Vagina (tissue), 2 donors: ENCODE measurements at regions not wholly inside any gene's neighbourhood (a gene's known extent, or its start where the extent isn't known, plus 50 kb on each side); places are given as distances from the start of the nearest gene placed in this dataset.

Source experiments
- DNase-seq, 2 donors: peaks; one replicate each; pipeline ENCODE4 v3.0.0-alpha.2; 2017; ENCODE audit errors: extremely low spot score in 2 of 2
- H3K27ac ChIP-seq: fragments of 200-600 bp; sonication (generic); one replicate; pipeline ENCODE4 v1.5.1; 2019
- H3K27me3 ChIP-seq: fragments of 200-600 bp; sonication (generic); one replicate; pipeline ENCODE4 v1.5.1; 2019
- H3K36me3 ChIP-seq, 2 donors: fragments of 200-600 bp; sonication (generic); one replicate each; pipeline ENCODE4 v1.5.1; 2017 to 2019
- H3K4me1 ChIP-seq: fragments of 200-600 bp; sonication (generic); one replicate; pipeline ENCODE4 v1.5.1; 2019
- H3K4me3 ChIP-seq, 2 donors: fragments of 200-600 bp; sonication (generic); 1 replicate in 1 of 2; 2 replicates in 1 of 2; pipeline ENCODE4 v1.5.1; 2016 to 2019
- H3K9me3 ChIP-seq: fragments of 200-600 bp; sonication (generic); one replicate; pipeline ENCODE4 v1.5.1; 2019
- POLR2A ChIP-seq, 2 donors: fragments of 450-650 bp; IDR thresholded peaks; one replicate each; pipeline ENCODE4 v1.6.1; 2017; ENCODE audit warnings: antibody characterized with exemption in 2 of 2, mild to moderate bottlenecking in 2 of 2, moderate library complexity in 2 of 2
- POLR2AphosphoS5 ChIP-seq, 2 donors: sonication (generic); formaldehyde crosslinking; IDR thresholded peaks; one replicate each; pipeline ENCODE4 v1.9.0; 2017; ENCODE audit warnings: antibody characterized with exemption in 2 of 2, mild to moderate bottlenecking in 2 of 2, low read depth in 1 of 2; ENCODE audit not compliant: insufficient read depth in 1 of 2
- intact Hi-C: fragments of 100-400 bp; cut with DNase I; formaldehyde crosslinking; loops from one replicate; pipeline ENCODE4 v1.15.1; 2023
- TF ChIP-seq, protein P1 (sequence below), 3 experiments: fragments of 450-650 bp in 2 of 3; fragments of 200-600 bp in 1 of 3; sonication (generic) in 1 of 3; IDR thresholded peaks; one replicate each; pipeline ENCODE4 v1.5.1; 2017 to 2019; ENCODE audit warnings: antibody characterized with exemption in 3 of 3, mild to moderate bottlenecking in 2 of 3, moderate library complexity in 2 of 3

DNA sequence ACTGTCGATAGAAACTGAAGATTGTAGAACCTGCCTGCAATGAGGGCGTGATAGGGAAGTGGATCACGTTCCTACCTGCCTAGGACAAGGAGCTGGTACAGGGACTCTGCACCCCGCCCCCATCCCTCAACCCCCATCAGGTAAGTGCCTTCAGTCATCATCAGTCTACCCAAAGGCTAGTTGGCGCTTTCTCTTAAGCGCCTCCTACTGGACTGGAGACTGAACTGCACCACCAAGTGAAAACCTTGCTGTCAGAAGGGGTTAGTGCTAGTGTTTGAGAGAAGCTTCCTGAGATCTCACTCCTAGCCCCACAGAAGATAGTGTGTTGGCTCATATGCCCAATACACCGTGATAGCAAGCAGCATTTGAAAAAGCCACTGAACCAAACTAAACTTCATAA lies 706.5 kb upstream of the MAN1A1 start:
- Histone ChIP-seq H3K27ac (no peak overlapping the region), H3K36me3 (no peaks in the 10 kb centered on the region), H3K27me3 (no peaks in the 10 kb centered on the region), H3K9me3 (no peaks in the 10 kb centered on the region), H3K4me3 (no peak overlapping the region), H3K4me1 (no peaks in the 10 kb centered on the region)
- DNase-seq = no peak
- TF ChIP-seq POLR2AphosphoS5 (IDR thresholded peaks at IDR 0.05; ENCODE audit: insufficient read depth in 1 of 2, low read depth in 1 of 2) (no peak), POLR2A (IDR thresholded peaks at IDR 0.05) (no peak)
- TF ChIP-seq, protein P1, sequence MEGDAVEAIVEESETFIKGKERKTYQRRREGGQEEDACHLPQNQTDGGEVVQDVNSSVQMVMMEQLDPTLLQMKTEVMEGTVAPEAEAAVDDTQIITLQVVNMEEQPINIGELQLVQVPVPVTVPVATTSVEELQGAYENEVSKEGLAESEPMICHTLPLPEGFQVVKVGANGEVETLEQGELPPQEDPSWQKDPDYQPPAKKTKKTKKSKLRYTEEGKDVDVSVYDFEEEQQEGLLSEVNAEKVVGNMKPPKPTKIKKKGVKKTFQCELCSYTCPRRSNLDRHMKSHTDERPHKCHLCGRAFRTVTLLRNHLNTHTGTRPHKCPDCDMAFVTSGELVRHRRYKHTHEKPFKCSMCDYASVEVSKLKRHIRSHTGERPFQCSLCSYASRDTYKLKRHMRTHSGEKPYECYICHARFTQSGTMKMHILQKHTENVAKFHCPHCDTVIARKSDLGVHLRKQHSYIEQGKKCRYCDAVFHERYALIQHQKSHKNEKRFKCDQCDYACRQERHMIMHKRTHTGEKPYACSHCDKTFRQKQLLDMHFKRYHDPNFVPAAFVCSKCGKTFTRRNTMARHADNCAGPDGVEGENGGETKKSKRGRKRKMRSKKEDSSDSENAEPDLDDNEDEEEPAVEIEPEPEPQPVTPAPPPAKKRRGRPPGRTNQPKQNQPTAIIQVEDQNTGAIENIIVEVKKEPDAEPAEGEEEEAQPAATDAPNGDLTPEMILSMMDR (IDR thresholded peaks at IDR 0.05) = no peak
- intact Hi-C loops = no loop called here

DNA sequence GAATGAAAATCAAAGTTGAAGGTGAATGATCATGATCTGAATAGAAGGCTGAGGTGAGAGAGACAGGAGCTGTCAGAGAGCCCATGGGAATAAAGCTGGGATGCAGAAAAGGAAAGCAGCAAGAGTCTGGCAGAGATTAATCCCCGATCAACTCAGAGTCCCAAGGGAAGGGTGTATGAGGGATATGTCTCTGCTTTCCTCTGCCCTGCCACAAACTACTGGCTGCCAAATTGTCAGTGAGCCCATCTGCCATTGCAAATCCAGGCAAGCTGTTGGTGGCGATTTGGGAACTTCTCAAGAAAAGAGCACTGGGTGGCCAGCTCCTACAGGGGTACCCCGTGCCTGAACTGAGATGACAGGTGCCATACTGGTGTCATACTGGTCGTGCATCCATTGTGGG lies 705.5 kb upstream of the MAN1A1 start:
- intact Hi-C loops = no loop called here
- DNase-seq = no peak
- no peak overlapping the region for H3K4me3 ChIP-seq

DNA sequence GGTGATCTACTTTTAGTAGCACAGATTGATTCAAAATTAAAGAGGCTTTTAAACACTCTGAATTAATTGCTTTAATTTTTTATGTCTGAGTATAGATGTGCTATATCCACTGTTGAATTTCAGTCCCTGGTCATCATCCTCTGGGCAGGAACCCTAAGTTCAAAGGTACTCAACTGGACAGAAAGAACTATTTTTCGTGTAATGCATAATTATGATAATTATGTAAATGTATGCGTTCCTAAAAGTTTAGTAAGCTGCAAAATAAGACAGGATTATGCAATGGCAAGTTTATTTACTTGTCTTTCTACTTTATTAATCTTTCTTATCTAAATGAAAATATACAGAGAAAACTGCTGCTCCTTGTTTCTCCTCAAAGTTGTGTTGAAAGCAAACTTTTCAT lies 690.1 kb upstream of the MAN1A1 start:
- H3K27ac ChIP-seq = no peak overlapping the region
- no peak overlapping the region for H3K4me3 ChIP-seq
- H3K4me1 ChIP-seq = no peaks in the 10 kb centered on the region
- H3K36me3 ChIP-seq = no peaks in the 10 kb centered on the region
- H3K27me3 ChIP-seq = no peaks in the 10 kb centered on the region
- intact Hi-C loops = no loop called here
- no peak for DNase-seq
- TF ChIP-seq POLR2AphosphoS5 (IDR thresholded peaks at IDR 0.05; ENCODE audit: insufficient read depth in 1 of 2, low read depth in 1 of 2) (no peak), POLR2A (IDR thresholded peaks at IDR 0.05) (no peak)
- TF ChIP-seq, protein P1 (IDR thresholded peaks at IDR 0.05) = no peak
- H3K9me3 ChIP-seq = no peaks in the 10 kb centered on the region

More for the DNA sequence above, 705.5 kb upstream of the MAN1A1 start:
- no peaks in the 10 kb centered on the region for H3K27me3 ChIP-seq
- H3K36me3 ChIP-seq = no peaks in the 10 kb centered on the region
- TF ChIP-seq POLR2A (IDR thresholded peaks at IDR 0.05) = no peak
- no peak for TF ChIP-seq POLR2AphosphoS5 (IDR thresholded peaks at IDR 0.05; ENCODE audit: insufficient read depth in 1 of 2, low read depth in 1 of 2)
- TF ChIP-seq, protein P1 (IDR thresholded peaks at IDR 0.05) = no peak
- no peaks in the 10 kb centered on the region for H3K9me3 ChIP-seq
- H3K27ac ChIP-seq = no peak overlapping the region
- H3K4me1 ChIP-seq = no peaks in the 10 kb centered on the region

DNA sequence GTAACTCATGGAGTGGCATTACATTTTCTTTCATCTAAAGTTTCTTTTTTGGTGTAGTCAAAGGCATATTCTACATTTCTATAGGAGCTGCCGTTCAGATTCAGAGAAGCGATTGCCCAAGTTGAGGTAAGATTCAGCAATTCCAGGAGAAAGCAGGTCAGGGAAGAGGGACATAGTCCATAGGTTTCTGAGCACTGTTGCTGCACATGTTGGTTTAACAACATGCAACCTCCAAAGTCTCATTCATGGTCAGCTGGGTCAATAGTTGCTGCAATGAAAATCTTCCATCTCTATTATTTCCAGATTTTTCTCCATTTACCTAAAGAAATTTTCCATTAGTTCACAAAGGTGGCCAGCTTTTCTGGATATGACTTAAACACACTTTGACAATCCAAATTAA lies 682.3 kb upstream of the MAN1A1 start:
- no peaks in the 10 kb centered on the region for H3K4me1 ChIP-seq
- TF ChIP-seq POLR2AphosphoS5 (IDR thresholded peaks at IDR 0.05; ENCODE audit: insufficient read depth in 1 of 2, low read depth in 1 of 2) = no peak
- no peak for TF ChIP-seq POLR2A (IDR thresholded peaks at IDR 0.05)
- TF ChIP-seq, protein P1 (IDR thresholded peaks at IDR 0.05) = no peak
- no peaks in the 10 kb centered on the region for H3K27me3 ChIP-seq
- H3K9me3 ChIP-seq = no peaks in the 10 kb centered on the region
- intact Hi-C loops = no loop called here
- no peaks in the 10 kb centered on the region for H3K36me3 ChIP-seq
- H3K4me3 ChIP-seq = no peak overlapping the region
- H3K27ac ChIP-seq = no peak overlapping the region
- DNase-seq = no peak

DNA sequence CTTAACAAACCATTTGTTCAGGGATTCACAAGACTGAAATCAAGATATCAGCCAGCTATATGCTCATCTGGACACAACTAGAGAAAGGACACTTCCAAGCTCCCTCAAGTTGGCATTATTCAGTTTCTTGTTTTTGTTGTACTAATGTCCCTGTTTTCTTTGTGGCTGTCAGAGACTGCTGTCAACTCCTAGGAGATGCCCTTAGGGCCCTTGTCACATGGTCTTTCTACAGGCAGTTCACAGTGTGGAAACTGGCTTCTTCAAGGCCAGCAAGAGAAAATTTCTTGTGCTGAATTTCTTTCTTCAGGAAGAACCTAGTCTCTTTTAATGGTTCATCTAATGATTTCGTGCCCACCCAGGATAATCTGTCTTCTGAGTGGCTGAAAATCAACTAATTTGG lies 677.2 kb upstream of the MAN1A1 start:
- Histone ChIP-seq H3K4me3 (no peak overlapping the region), H3K27ac (no peak overlapping the region), H3K36me3 (no peaks in the 10 kb centered on the region), H3K9me3 (no peaks in the 10 kb centered on the region), H3K4me1 (no peaks in the 10 kb centered on the region), H3K27me3 (no peaks in the 10 kb centered on the region)
- intact Hi-C loops = no loop called here
- TF ChIP-seq POLR2AphosphoS5 (IDR thresholded peaks at IDR 0.05; ENCODE audit: insufficient read depth in 1 of 2, low read depth in 1 of 2) (no peak), POLR2A (IDR thresholded peaks at IDR 0.05) (no peak)
- TF ChIP-seq, protein P1 (IDR thresholded peaks at IDR 0.05) = no peak
- DNase-seq = no peak
